Esophagus muscularis mucosa (tissue), 4 donors: ENCODE measurements at regions not wholly inside any gene's neighbourhood (a gene's known extent, or its start where the extent isn't known, plus 50 kb on each side); places are given as distances from the start of the nearest gene placed in this dataset.

Experiments used
- CTCF ChIP-seq, 3 experiments: fragments of 200-600 bp in 2 of 3; fragments of 450-650 bp in 1 of 3; sonication (generic) in 2 of 3; IDR thresholded peaks; one replicate each; pipeline ENCODE4 v1.5.1; 2017 to 2019; ENCODE audit warnings: antibody characterized with exemption in 3 of 3, mild to moderate bottlenecking in 2 of 3, moderate library complexity in 1 of 3
- EP300 ChIP-seq: sonication (generic); formaldehyde crosslinking; IDR thresholded peaks from one replicate; pipeline ENCODE4 v1.6.1; 2017; ENCODE audit warnings: antibody characterized with exemption
- POLR2A ChIP-seq: fragments of 450-650 bp; IDR thresholded peaks from one replicate; pipeline ENCODE4 v1.6.1; 2017; ENCODE audit warnings: antibody characterized with exemption, moderate library complexity, mild to moderate bottlenecking, low read depth
- POLR2AphosphoS5 ChIP-seq, 2 donors: sonication (generic); formaldehyde crosslinking; IDR thresholded peaks; one replicate each; pipeline ENCODE4 v1.6.1; 2017; ENCODE audit warnings: antibody characterized with exemption in 2 of 2

- no peak for TF ChIP-seq CTCF (IDR thresholded peaks at IDR 0.05)
- TF ChIP-seq EP300: no peak
- TF ChIP-seq POLR2A: no peak
- no peak for TF ChIP-seq POLR2AphosphoS5 (IDR thresholded peaks at IDR 0.05)
These were observed 555.3 kb downstream of the BUD13 start for GRCh38 chr11:116217441-116217840.
